ENCODE measurements at regions not wholly inside any gene's neighbourhood (a gene's known extent, or its start where the extent isn't known, plus 50 kb on each side); places are given as distances from the start of the nearest gene placed in this dataset.
"Not testable (repeated sequence)": the region's sequence is repeated elsewhere in the genome, so short reads cannot be mapped to it uniquely, and the experiment has no call there.

GRCh38 chr11:3583476-3583875 lies 58.3 kb downstream of the ART5 start:
- peaks cover 12 to 18% of the 10 kb centered on the region in 2 donors for H3K27me3 Mint-ChIP-seq
- H3K36me3 Mint-ChIP-seq; H3K4me3 Mint-ChIP-seq; H3K4me3 ChIP-seq (ENCODE audit: low read length in 2 of 2); H3K36me3 ChIP-seq (ENCODE audit: insufficient read depth, low read length); POLR2A ChIA-PET (ENCODE audit: partially characterized antibody); DNase-seq; H3K27ac Mint-ChIP-seq; H3K9me3 ChIP-seq (ENCODE audit: control insufficient read depth in 1 of 2, low read length in 2 of 2); H3K4me1 ChIP-seq (ENCODE audit: insufficient read depth, low read length); H3K27ac ChIP-seq (ENCODE audit: low read depth, low read length); intact Hi-C loops (cut with micrococcal nuclease); H3K9me3 Mint-ChIP-seq; H3K27me3 ChIP-seq (ENCODE audit: insufficient read depth, low read length); CTCF ChIA-PET (ENCODE audit: partially characterized antibody): not testable (repeated sequence)
- peaks cover 3 to 12% (median 7%) of the 10 kb centered on the region in 4 donors for H3K4me1 Mint-ChIP-seq

GRCh38 chr11:3581389-3581725 lies 60.4 kb downstream of the ART5 start:
- DNase-seq; H3K9me3 ChIP-seq (ENCODE audit: control insufficient read depth in 1 of 2, low read length in 2 of 2); H3K4me3 ChIP-seq (ENCODE audit: low read length in 2 of 2); H3K36me3 Mint-ChIP-seq; H3K9me3 Mint-ChIP-seq; H3K36me3 ChIP-seq (ENCODE audit: insufficient read depth, low read length); POLR2A ChIA-PET (ENCODE audit: partially characterized antibody); H3K4me1 ChIP-seq (ENCODE audit: insufficient read depth, low read length); CTCF ChIA-PET (ENCODE audit: partially characterized antibody); H3K27ac ChIP-seq (ENCODE audit: low read depth, low read length); H3K27me3 ChIP-seq (ENCODE audit: insufficient read depth, low read length): not testable (repeated sequence)
- H3K4me1 Mint-ChIP-seq, result peaks cover 3 to 12% (median 7%) of the 10 kb centered on the region in 4 donors
- peaks cover 9 to 12% of the 10 kb centered on the region in 2 donors for H3K27me3 Mint-ChIP-seq
- H3K4me3 Mint-ChIP-seq, result peak overlapping the region in 6 of 8 donors; percentile 66 to 74 (median 72)
- intact Hi-C loops (cut with micrococcal nuclease), result loop anchor here (1.0 kb wide), 1 partner anchor 127 kb away; no protein-coding TSS in a partner anchor
- peak overlapping the region in 1 of 7 donors; percentile 80 for H3K27ac Mint-ChIP-seq

- H3K4me1 ChIP-seq (ENCODE audit: insufficient read depth, low read length); H3K9me3 Mint-ChIP-seq; POLR2A ChIA-PET (ENCODE audit: partially characterized antibody); H3K4me3 ChIP-seq (ENCODE audit: low read length in 2 of 2); H3K9me3 ChIP-seq (ENCODE audit: control insufficient read depth in 1 of 2, low read length in 2 of 2); H3K36me3 Mint-ChIP-seq; H3K27ac Mint-ChIP-seq; H3K27me3 ChIP-seq (ENCODE audit: insufficient read depth, low read length); H3K36me3 ChIP-seq (ENCODE audit: insufficient read depth, low read length); CTCF ChIA-PET (ENCODE audit: partially characterized antibody); H3K27ac ChIP-seq (ENCODE audit: low read depth, low read length): not testable (repeated sequence)
- H3K4me3 Mint-ChIP-seq, result peak overlapping the region; percentile 43 to 86 (median 72)
- H3K27me3 Mint-ChIP-seq, result peaks cover 9 to 12% of the 10 kb centered on the region in 2 donors
- intact Hi-C loops (cut with micrococcal nuclease), result loop anchor here (1.0 kb wide), 1 partner anchor 126 kb away; no protein-coding TSS in a partner anchor
- peak; percentile 44 to 79 (median 62) for DNase-seq
- H3K4me1 Mint-ChIP-seq, result peaks cover 3 to 12% (median 7%) of the 10 kb centered on the region in 4 donors
These were observed 61.1 kb downstream of the ART5 start for GRCh38 chr11:3580487-3581388.

DNA sequence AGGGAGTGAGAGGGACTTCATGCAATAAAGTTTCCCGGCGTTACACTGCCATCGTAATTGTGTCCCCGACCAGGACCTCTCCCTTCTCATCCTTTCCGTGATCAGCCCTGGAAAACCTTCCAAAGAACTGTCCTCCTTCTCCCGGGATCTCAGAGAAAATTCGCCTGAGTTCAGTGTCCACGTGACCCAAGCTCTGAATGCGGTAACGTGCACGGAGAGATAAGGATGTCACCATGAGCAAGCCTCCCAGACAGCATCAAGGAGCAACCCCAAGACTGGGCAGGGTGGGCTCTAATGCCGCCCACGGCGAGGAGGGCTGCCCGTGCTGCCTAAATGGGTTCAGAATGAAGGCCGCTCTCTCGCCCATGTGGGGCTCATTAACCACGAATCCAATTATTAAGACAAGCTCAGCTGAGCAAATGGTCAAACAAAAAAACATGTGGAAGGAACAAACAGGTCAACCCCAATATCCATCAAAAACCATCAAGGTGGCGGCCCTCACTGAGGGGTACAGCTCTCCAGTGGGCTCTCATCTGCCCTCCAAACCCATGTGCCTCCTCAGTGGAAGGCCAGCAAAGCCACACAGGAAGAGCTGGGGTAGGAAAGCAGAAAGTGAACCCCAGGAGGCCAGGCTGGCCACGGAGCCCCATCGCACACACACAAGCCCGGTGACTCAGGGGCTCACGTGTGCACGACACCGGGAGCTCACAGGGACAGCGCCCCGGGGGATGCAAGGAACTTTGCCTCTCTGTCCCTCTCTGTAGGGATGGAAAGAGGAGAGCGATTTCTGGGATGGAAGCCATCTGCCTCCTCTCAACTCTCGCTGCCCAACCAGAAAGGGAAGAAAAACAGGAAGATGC lies 62.0 kb downstream of the ART5 start:
- H3K9me3 Mint-ChIP-seq; CTCF ChIA-PET (ENCODE audit: partially characterized antibody); DNase-seq; H3K9me3 ChIP-seq (ENCODE audit: control insufficient read depth in 1 of 2, low read length in 2 of 2); H3K36me3 Mint-ChIP-seq; H3K27ac ChIP-seq (ENCODE audit: low read depth, low read length); H3K36me3 ChIP-seq (ENCODE audit: insufficient read depth, low read length); H3K4me1 ChIP-seq (ENCODE audit: insufficient read depth, low read length); H3K27me3 ChIP-seq (ENCODE audit: insufficient read depth, low read length); POLR2A ChIA-PET (ENCODE audit: partially characterized antibody); intact Hi-C loops (cut with micrococcal nuclease); H3K4me3 ChIP-seq (ENCODE audit: low read length in 2 of 2): not testable (repeated sequence)
- peak overlapping the region in 7 of 8 donors; percentile 53 to 81 (median 64) for H3K4me3 Mint-ChIP-seq
- peaks cover 8 to 11% of the 10 kb centered on the region in 2 donors for H3K27me3 Mint-ChIP-seq
- H3K27ac Mint-ChIP-seq, result peak overlapping the region in 3 of 7 donors; percentile 13 to 22 (median 18)
- peaks cover 3 to 12% (median 7%) of the 10 kb centered on the region in 4 donors for H3K4me1 Mint-ChIP-seq

GRCh38 chr11:3576066-3576604 lies 65.7 kb downstream of the ART5 start:
- H3K36me3 Mint-ChIP-seq; POLR2A ChIA-PET (ENCODE audit: partially characterized antibody); H3K27ac ChIP-seq (ENCODE audit: low read depth, low read length); DNase-seq; H3K4me1 ChIP-seq (ENCODE audit: insufficient read depth, low read length); H3K27me3 ChIP-seq (ENCODE audit: insufficient read depth, low read length); CTCF ChIA-PET (ENCODE audit: partially characterized antibody); H3K36me3 ChIP-seq (ENCODE audit: insufficient read depth, low read length); H3K27me3 Mint-ChIP-seq; H3K4me1 Mint-ChIP-seq; H3K4me3 Mint-ChIP-seq; H3K4me3 ChIP-seq (ENCODE audit: low read length in 2 of 2); intact Hi-C loops (cut with micrococcal nuclease); H3K9me3 ChIP-seq (ENCODE audit: control insufficient read depth in 1 of 2, low read length in 2 of 2); H3K27ac Mint-ChIP-seq; H3K9me3 Mint-ChIP-seq: not testable (repeated sequence)

GRCh38 chr11:3572976-3573647 lies 68.7 kb downstream of the ART5 start:
- H3K27ac Mint-ChIP-seq; H3K4me1 Mint-ChIP-seq; H3K27ac ChIP-seq (ENCODE audit: low read depth, low read length); H3K9me3 Mint-ChIP-seq; H3K4me1 ChIP-seq (ENCODE audit: insufficient read depth, low read length); H3K4me3 ChIP-seq (ENCODE audit: low read length in 2 of 2); POLR2A ChIA-PET (ENCODE audit: partially characterized antibody); DNase-seq; H3K4me3 Mint-ChIP-seq; H3K36me3 ChIP-seq (ENCODE audit: insufficient read depth, low read length); H3K27me3 Mint-ChIP-seq; H3K9me3 ChIP-seq (ENCODE audit: control insufficient read depth in 1 of 2, low read length in 2 of 2); H3K27me3 ChIP-seq (ENCODE audit: insufficient read depth, low read length); CTCF ChIA-PET (ENCODE audit: partially characterized antibody); H3K36me3 Mint-ChIP-seq; intact Hi-C loops (cut with micrococcal nuclease): not testable (repeated sequence)

GRCh38 chr11:3571752-3572151 lies 70.0 kb downstream of the ART5 start:
- CTCF ChIA-PET (ENCODE audit: partially characterized antibody), result interaction anchor here (0.6 kb wide), 1 partner anchor 407 kb away, joined by 3 read pairs; no protein-coding TSS in a partner anchor
- not testable (repeated sequence) for H3K4me1 ChIP-seq (ENCODE audit: insufficient read depth, low read length)

More at GRCh38 chr11:3571752-3572151, 70.0 kb downstream of the ART5 start:
- H3K27me3 ChIP-seq (ENCODE audit: insufficient read depth, low read length); H3K4me3 ChIP-seq (ENCODE audit: low read length in 2 of 2); H3K36me3 Mint-ChIP-seq; H3K27ac Mint-ChIP-seq; H3K27me3 Mint-ChIP-seq; POLR2A ChIA-PET (ENCODE audit: partially characterized antibody); H3K36me3 ChIP-seq (ENCODE audit: insufficient read depth, low read length); H3K9me3 Mint-ChIP-seq; H3K9me3 ChIP-seq (ENCODE audit: control insufficient read depth in 1 of 2, low read length in 2 of 2); DNase-seq; H3K4me1 Mint-ChIP-seq; intact Hi-C loops (cut with micrococcal nuclease); H3K27ac ChIP-seq (ENCODE audit: low read depth, low read length); H3K4me3 Mint-ChIP-seq: not testable (repeated sequence)
